NT2/D1 (cell line): ENCODE measurements at regions not wholly inside any gene's neighbourhood (a gene's known extent, or its start where the extent isn't known, plus 50 kb on each side); places are given as distances from the start of the nearest gene placed in this dataset.

Experiments
- DNase-seq: peaks from one replicate; pipeline ENCODE4 v3.0.0-alpha.2; 2011; ENCODE audit warnings: low read depth, low spot score
- H3K27me3 ChIP-seq: 2 replicates; pipeline ENCODE4 v1.6.0; 2011; ENCODE audit warnings: mild to moderate bottlenecking; ENCODE audit not compliant: insufficient read length, insufficient read depth
- H3K36me3 ChIP-seq: 2 replicates; pipeline ENCODE4 v1.6.1; 2011; ENCODE audit warnings: mild to moderate bottlenecking, low read length, mixed read lengths; ENCODE audit not compliant: insufficient read depth, insufficient read length
- H3K4me1 ChIP-seq: 2 replicates; pipeline ENCODE4 v1.5.1; 2011; ENCODE audit not compliant: insufficient read depth, insufficient read length
- H3K4me3 ChIP-seq: 2 replicates; pipeline ENCODE4 v1.5.1; 2011; ENCODE audit warnings: low read depth; ENCODE audit not compliant: insufficient read length
- H3K9ac ChIP-seq: 2 replicates; pipeline ENCODE4 v1.6.0; 2011; ENCODE audit warnings: low read depth; ENCODE audit not compliant: insufficient read length
- H3K9me3 ChIP-seq: 2 replicates; pipeline ENCODE4 v1.5.1; 2011; ENCODE audit warnings: mild to moderate bottlenecking, low read length; ENCODE audit not compliant: insufficient read depth
- SUZ12 ChIP-seq: IDR thresholded peaks from 2 replicates; pipeline ENCODE4 v1.6.1; 2011; ENCODE audit not compliant: insufficient read length, insufficient read depth; ENCODE audit errors: extremely low read depth
- YY1 ChIP-seq: IDR thresholded peaks from 2 replicates; pipeline ENCODE4 v1.6.1; 2011; ENCODE audit not compliant: insufficient read length, insufficient read depth
- ZNF274 ChIP-seq: IDR thresholded peaks from 2 replicates; pipeline ENCODE4 v1.6.1; 2011; ENCODE audit warnings: mild to moderate bottlenecking, low read depth, low read length

- Histone ChIP-seq H3K9ac (no peak overlapping the region), H3K4me1 (no peaks in the 10 kb centered on the region), H3K9me3 (no peaks in the 10 kb centered on the region), H3K36me3 (no peaks in the 10 kb centered on the region), H3K4me3 (no peak overlapping the region), H3K27me3 (no peaks in the 10 kb centered on the region)
- TF ChIP-seq YY1: no peak
- TF ChIP-seq ZNF274: no peak
- TF ChIP-seq SUZ12: no peak
- DNase-seq: no peak
These were observed 228.4 kb upstream of the N4BP1 start for GRCh38 chr16:48838349-48838748.

DNA sequence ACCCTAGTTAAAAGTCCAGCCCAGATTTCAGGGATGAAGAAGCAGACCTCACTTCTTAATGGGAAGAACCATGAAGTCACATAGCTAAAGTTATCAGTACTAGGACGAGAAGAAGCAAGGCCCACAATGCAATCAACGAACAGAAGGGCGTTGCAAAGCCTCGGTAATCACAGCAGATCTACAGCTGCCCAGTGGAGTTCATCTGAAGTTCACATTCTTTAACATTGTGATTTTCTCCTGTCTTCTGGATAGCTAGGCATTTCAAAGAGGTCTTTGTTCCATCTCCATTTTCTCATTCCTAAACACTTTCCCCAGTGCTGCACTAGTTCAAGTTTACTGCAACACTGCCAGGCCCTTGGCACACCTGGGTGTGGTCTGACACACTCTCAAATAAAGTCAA lies 226.7 kb upstream of the N4BP1 start:
- DNase-seq: no peak
- Histone ChIP-seq H3K9ac (no peak overlapping the region), H3K9me3 (no peaks in the 10 kb centered on the region), H3K4me1 (no peaks in the 10 kb centered on the region), H3K4me3 (no peak overlapping the region), H3K27me3 (no peaks in the 10 kb centered on the region), H3K36me3 (no peaks in the 10 kb centered on the region)
- TF ChIP-seq YY1 (no peak), ZNF274 (no peak), SUZ12 (no peak)

- H3K4me1 ChIP-seq: no peaks in the 10 kb centered on the region
- H3K4me3 ChIP-seq: no peak overlapping the region
These were observed 226.1 kb upstream of the N4BP1 start for GRCh38 chr16:48836067-48836466.

DNA sequence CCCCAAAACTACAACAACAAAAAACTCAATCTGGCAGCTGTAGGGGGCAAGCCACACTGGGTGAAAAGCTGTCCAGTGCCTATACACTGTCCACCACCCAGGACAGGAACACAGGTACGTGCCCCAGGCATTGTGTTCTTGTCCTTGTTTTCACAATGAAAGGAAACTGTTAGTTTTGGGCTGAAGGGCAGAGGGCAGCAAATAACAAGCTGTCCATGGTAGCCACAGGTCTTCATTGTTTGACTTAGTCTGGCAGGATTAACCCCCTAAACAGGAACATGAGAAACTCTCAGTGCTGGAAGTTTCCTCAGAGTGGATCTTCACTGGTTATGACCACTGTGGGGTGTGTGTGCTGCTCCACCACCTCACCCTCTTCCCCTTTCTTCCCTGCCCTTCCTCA lies 224.6 kb upstream of the N4BP1 start:
- Histone ChIP-seq H3K9me3 (no peaks in the 10 kb centered on the region), H3K9ac (no peak overlapping the region), H3K36me3 (no peaks in the 10 kb centered on the region), H3K4me1 (peaks cover 3% of the 10 kb centered on the region), H3K4me3 (no peak overlapping the region), H3K27me3 (no peaks in the 10 kb centered on the region)
- no peak for TF ChIP-seq SUZ12
- no peak for TF ChIP-seq YY1
- no peak for TF ChIP-seq ZNF274
- no peak for DNase-seq

More at GRCh38 chr16:48836067-48836466, 226.1 kb upstream of the N4BP1 start:
- no peak for TF ChIP-seq SUZ12
- TF ChIP-seq ZNF274: no peak
- TF ChIP-seq YY1: no peak
- Histone ChIP-seq H3K27me3 (no peaks in the 10 kb centered on the region), H3K9me3 (no peaks in the 10 kb centered on the region), H3K36me3 (no peaks in the 10 kb centered on the region), H3K9ac (no peak overlapping the region)
- no peak for DNase-seq

- Histone ChIP-seq H3K4me3 (no peak overlapping the region), H3K4me1 (peaks cover 3% of the 10 kb centered on the region), H3K9ac (no peak overlapping the region), H3K36me3 (no peaks in the 10 kb centered on the region), H3K9me3 (no peaks in the 10 kb centered on the region), H3K27me3 (no peaks in the 10 kb centered on the region)
- DNase-seq: no peak
- TF ChIP-seq YY1 (no peak), SUZ12 (no peak), ZNF274 (no peak)
These were observed 223.5 kb upstream of the N4BP1 start for GRCh38 chr16:48833461-48833860.

DNA sequence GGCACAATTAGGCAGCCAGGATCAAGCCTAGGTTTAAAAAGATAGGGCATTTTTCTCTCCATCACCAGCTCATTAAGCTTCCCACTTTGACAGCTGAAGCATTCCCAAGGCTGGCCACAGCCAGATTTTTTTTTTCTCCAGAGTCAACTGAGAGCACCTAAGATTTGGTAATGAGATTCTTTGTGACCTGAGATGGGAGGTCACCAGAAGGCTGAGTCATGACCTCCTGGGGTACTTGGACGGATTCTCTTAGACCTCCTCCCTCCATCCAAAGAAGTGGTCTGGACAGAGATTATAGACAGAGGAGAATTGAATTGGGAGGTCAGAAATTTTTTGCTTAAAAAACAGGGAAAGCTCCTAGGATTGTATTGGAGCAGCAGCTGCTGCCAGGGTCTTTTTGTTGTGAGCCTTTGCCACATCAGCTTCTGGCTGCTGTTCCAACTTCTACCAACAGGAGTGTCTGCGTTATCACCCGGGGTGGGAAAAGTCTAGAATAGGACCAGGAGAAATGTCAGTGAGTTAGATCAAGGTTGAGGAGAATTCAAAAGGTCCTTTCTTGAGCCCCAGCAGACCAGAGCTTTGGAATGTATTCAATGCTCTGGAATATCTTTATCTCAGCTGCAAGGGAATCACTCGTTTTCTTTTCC lies 221.2 kb upstream of the N4BP1 start:
- TF ChIP-seq ZNF274 (no peak), SUZ12 (no peak), YY1 (no peak)
- H3K36me3 ChIP-seq: no peaks in the 10 kb centered on the region
- no peaks in the 10 kb centered on the region for H3K27me3 ChIP-seq
- H3K9me3 ChIP-seq: no peaks in the 10 kb centered on the region
- H3K4me1 ChIP-seq: peaks cover 3% of the 10 kb centered on the region
- DNase-seq: peak; percentile 25
- no peak overlapping the region for H3K9ac ChIP-seq
- no peak overlapping the region for H3K4me3 ChIP-seq

DNA sequence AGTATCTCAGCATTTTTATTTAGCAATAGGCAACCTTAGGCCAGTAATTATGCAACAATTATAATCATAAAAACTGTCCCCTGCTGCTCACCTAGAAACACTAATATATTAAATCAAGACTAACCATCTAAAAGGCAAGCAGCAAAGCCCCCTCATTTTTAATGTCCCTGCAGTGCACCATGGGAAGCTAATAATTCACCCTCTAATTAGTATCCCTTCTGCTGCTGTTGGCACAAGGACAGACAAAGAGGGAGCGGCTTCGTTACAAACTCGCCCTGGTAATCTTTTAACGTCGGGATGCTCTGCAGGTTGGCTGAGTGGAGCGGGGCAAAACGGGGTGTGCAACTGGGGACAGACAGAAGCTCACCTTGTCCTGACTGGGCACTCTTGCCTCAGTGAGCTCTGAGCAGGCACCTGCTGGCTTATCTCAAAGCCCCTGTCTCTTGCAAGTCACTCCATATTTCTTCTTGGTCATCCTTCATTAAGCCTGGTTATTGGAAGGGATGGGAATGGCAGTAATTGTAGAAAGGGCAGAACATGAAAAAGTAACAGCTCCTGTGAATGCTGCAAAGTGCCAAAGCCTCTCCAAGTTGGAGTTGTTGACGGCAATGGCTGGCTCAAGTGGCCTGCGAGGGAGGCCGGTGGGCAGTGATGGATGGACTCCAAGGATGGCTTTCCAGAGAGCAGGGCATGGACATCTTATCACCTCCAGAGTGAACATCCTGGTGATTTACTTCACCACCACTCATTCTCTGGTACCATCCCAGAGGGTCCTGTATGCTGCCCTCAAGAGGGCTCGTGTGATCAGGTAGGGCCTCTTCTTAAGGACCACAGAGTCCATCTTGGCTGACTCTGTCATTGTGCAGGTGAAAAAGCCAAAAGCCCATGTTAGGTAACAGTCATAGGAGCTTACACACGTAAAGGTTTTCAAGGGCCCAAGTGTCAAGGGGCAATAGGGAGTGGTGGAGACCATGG lies 219.6 kb upstream of the N4BP1 start:
- DNase-seq: no peak
- Histone ChIP-seq H3K9me3 (no peaks in the 10 kb centered on the region), H3K27me3 (no peaks in the 10 kb centered on the region), H3K4me1 (peaks cover 3% of the 10 kb centered on the region), H3K4me3 (no peak overlapping the region), H3K9ac (no peak overlapping the region), H3K36me3 (no peaks in the 10 kb centered on the region)
- TF ChIP-seq ZNF274 (no peak), SUZ12 (no peak), YY1 (no peak)
